ENCODE measurements at regions not wholly inside any gene's neighbourhood (a gene's known extent, or its start where the extent isn't known, plus 50 kb on each side); places are given as distances from the start of the nearest gene placed in this dataset.
A peak's percentile ranks its signal among the peaks of the same experiment; 100 is the strongest.
"Not testable (repeated sequence)": the region's sequence is repeated elsewhere in the genome, so short reads cannot be mapped to it uniquely, and the experiment has no call there.

GRCh38 chr3:13192471-13193213, 119.4 kb upstream of the IQSEC1 start:
- no peak for DNase-seq

GRCh38 chr3:13191016-13191415, 117.8 kb upstream of the IQSEC1 start:
- no peak for DNase-seq

- DNase-seq = no peak
These were observed 117.1 kb upstream of the IQSEC1 start for GRCh38 chr3:13190378-13190765.

GRCh38 chr3:13189639-13190377, 116.6 kb upstream of the IQSEC1 start:
- DNase-seq = peak; percentile 59

GRCh38 chr3:13188975-13189374, 115.7 kb upstream of the IQSEC1 start:
- DNase-seq = no peak

- DNase-seq = no peak
These were observed 115.1 kb upstream of the IQSEC1 start for GRCh38 chr3:13188181-13188779.

- DNase-seq = no peak
These were observed 114.4 kb upstream of the IQSEC1 start for GRCh38 chr3:13187593-13187992.

- no peak for DNase-seq
These were observed 113.2 kb upstream of the IQSEC1 start for GRCh38 chr3:13186435-13186815.

- no peak for DNase-seq
These were observed 112.7 kb upstream of the IQSEC1 start for GRCh38 chr3:13185737-13186434.

GRCh38 chr3:13179582-13180210, 106.5 kb upstream of the IQSEC1 start:
- not testable (repeated sequence) for DNase-seq

- no peak for DNase-seq
These were observed 106.0 kb upstream of the IQSEC1 start for GRCh38 chr3:13179181-13179580.

- DNase-seq = no peak
These were observed 104.9 kb upstream of the IQSEC1 start for GRCh38 chr3:13178107-13178506.

GRCh38 chr3:13177641-13178040, 104.4 kb upstream of the IQSEC1 start:
- DNase-seq = no peak

- no peak for DNase-seq
These were observed 104.0 kb upstream of the IQSEC1 start for GRCh38 chr3:13177236-13177635.

- no peak for DNase-seq
These were observed 103.2 kb upstream of the IQSEC1 start for GRCh38 chr3:13176445-13176844.

- DNase-seq = no peak
These were observed 101.5 kb upstream of the IQSEC1 start for GRCh38 chr3:13174803-13175135.

- DNase-seq = no peak
These were observed 101.0 kb upstream of the IQSEC1 start for GRCh38 chr3:13174011-13174802.

GRCh38 chr3:13173186-13173585, 100.0 kb upstream of the IQSEC1 start:
- DNase-seq = no peak

GRCh38 chr3:13172644-13173013, 99.4 kb upstream of the IQSEC1 start:
- DNase-seq = no peak

- DNase-seq = no peak
These were observed 98.7 kb upstream of the IQSEC1 start for GRCh38 chr3:13171704-13172643.

GRCh38 chr3:13170317-13170716, 97.1 kb upstream of the IQSEC1 start:
- no peak for DNase-seq
